GM19025 (cell line): ENCODE measurements at regions not wholly inside any gene's neighbourhood (a gene's known extent, or its start where the extent isn't known, plus 50 kb on each side); places are given as distances from the start of the nearest gene placed in this dataset.
A peak's percentile ranks its signal among the peaks of the same experiment; 100 is the strongest.
"Not testable (repeated sequence)": the region's sequence is repeated elsewhere in the genome, so short reads cannot be mapped to it uniquely, and the experiment has no call there.

Experiments
- ATAC-seq: cut with Tn5 transposase; IDR thresholded peaks from one replicate; pipeline ENCODE4 v1.9.1; 2021; ENCODE audit warnings: mild to moderate bottlenecking, low read depth, moderate library complexity; ENCODE audit not compliant: unreplicated experiment

- ATAC-seq = no peak
These were observed 638.9 kb downstream of the STK39 start for GRCh38 chr2:167608487-167608886.

GRCh38 chr2:167607731-167608130 lies 639.7 kb downstream of the STK39 start:
- no peak for ATAC-seq

GRCh38 chr2:167607211-167607610 lies 640.2 kb downstream of the STK39 start:
- no peak for ATAC-seq

GRCh38 chr2:167602122-167602521 lies 645.3 kb downstream of the STK39 start:
- no peak for ATAC-seq

- ATAC-seq = no peak
These were observed 648.2 kb downstream of the STK39 start for GRCh38 chr2:167599219-167599618.

GRCh38 chr2:167595839-167596471 lies 651.4 kb downstream of the STK39 start:
- peak; percentile 91 for ATAC-seq

GRCh38 chr2:167595021-167595420 lies 652.4 kb downstream of the STK39 start:
- no peak for ATAC-seq

GRCh38 chr2:167592441-167592840 lies 655.0 kb downstream of the STK39 start:
- no peak for ATAC-seq

GRCh38 chr2:167582619-167583018 lies 664.8 kb downstream of the STK39 start:
- ATAC-seq = no peak

GRCh38 chr2:167581961-167582574 lies 665.3 kb downstream of the STK39 start:
- no peak for ATAC-seq

- ATAC-seq = no peak
These were observed 667.6 kb downstream of the STK39 start for GRCh38 chr2:167579826-167580225.

GRCh38 chr2:167575276-167575675 lies 672.1 kb downstream of the STK39 start:
- no peak for ATAC-seq

- no peak for ATAC-seq
These were observed 674.3 kb downstream of the STK39 start for GRCh38 chr2:167572883-167573619.

GRCh38 chr2:167570370-167570769 lies 677.0 kb downstream of the STK39 start:
- ATAC-seq = no peak

GRCh38 chr2:167563885-167564619 lies 675.8 kb downstream of the XIRP2 start:
- not testable (repeated sequence) for ATAC-seq

- not testable (repeated sequence) for ATAC-seq
These were observed 670.2 kb downstream of the XIRP2 start for GRCh38 chr2:167558272-167558991.

- ATAC-seq = no peak
These were observed 666.9 kb downstream of the XIRP2 start for GRCh38 chr2:167555098-167555720.

GRCh38 chr2:167553635-167554034 lies 665.4 kb downstream of the XIRP2 start:
- no peak for ATAC-seq

GRCh38 chr2:167551416-167551815 lies 663.1 kb downstream of the XIRP2 start:
- no peak for ATAC-seq

- ATAC-seq = no peak
These were observed 662.2 kb downstream of the XIRP2 start for GRCh38 chr2:167550448-167550847.
